ENCODE measurements at regions not wholly inside any gene's neighbourhood (a gene's known extent, or its start where the extent isn't known, plus 50 kb on each side); places are given as distances from the start of the nearest gene placed in this dataset.
"Not testable (repeated sequence)": the region's sequence is repeated elsewhere in the genome, so short reads cannot be mapped to it uniquely, and the experiment has no call there.

DNA sequence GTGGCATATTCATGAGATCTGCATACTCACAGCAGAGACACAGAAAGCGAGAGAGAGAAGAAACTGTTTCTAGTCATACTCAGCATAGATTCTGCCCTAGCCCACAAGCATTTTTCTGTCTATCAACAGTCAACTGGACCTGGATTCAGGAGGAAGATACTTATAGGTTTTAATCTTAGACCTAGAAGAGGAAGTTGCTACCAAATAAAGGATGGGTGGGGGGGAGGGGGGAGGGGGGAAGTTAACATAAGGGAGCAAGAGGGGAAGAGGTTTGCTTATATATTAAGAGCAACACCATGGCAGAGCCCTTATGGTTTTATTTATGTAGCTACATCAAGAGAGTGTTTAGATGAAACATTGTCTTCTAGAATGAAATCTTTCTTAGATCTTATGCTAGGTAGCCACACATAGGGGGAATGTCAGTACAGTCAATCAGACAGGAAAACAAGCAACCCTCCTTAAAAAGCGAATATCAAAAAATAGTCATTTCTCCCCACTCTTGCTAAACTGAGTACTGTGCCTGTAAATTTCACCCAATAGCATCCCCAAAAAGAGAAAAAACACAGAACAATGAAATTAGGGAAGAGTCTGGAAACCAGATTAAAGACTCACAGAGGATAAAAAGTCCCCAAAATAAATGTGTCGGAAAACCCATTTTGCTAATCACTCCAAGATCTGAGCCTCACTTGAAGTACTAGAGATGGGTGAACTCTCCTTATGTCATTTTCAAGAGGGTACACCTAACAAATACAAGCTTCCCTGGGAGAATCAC is 192.7 kb upstream of the NR4A3 start:
- no peak for DNase-seq (ENCODE audit: low read depth in 2 of 2)

DNA sequence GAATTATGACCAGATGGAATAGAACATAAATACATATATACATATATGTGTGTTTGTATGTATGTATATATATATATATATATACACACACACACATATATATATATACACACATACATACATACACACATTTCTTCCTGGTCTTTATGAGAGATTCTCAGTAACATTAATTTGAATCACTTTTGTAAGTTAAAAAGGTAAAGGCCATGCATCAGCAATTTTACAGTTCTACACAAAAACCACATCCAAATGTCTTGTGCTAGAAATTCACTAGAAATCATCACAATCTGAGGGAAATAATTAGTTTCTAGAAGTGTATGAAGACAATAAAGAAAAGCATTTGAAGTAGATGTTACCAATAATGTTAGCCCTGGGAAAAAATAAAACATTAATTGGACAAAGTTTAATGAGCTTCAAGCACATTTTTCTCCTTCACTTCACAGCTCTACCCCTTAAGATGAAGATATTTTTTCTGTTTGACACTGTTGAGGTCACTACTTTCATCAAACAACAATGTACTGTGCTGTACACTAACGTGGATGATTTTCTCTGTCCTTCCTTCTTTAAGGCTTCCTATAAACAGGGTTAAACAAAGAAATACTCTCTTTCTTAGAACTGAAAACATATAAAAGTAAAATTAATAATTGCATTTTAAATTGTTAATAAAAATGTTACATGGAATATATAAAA is 189.2 kb upstream of the NR4A3 start:
- no peak for DNase-seq (ENCODE audit: low read depth in 2 of 2)

DNA sequence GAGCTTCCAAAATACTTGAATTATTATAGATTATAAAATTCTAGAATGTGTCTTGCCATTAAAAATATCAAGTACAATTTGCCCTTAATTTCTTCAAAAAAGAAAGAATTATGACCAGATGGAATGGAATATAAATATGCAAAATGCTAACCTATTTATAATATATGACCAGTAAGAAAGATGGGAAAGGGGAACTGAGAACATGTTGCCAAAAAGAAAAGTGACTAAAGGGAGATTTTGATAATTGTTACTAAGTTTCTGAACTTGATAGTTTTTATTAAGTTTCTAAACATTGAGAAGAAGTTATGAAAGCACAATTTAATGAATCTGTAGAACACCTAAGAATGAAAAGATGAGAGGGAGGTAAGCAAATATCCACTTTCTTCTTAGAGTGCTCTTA is 188.4 kb upstream of the NR4A3 start:
- DNase-seq (ENCODE audit: low read depth in 2 of 2): no peak

DNA sequence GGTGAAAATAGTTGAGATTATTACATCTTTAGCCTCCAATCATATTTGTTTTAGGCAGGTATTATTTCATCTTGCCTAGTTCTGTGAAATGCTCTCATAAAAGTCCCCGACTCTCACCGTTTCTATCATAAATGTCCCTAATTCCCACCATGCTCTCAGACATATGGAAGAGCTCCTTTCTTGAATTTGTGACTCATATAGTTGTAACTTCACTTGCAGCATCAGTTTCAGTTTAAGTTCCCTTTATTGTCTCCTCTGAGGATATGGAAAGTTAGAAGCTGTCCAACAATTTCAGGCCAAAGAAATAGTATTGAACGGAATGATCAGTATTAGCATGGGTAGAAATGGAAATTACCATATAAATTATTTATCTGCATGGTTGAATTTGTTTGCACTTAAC is 187.5 kb upstream of the NR4A3 start:
- DNase-seq (ENCODE audit: low read depth in 2 of 2): no peak

DNA sequence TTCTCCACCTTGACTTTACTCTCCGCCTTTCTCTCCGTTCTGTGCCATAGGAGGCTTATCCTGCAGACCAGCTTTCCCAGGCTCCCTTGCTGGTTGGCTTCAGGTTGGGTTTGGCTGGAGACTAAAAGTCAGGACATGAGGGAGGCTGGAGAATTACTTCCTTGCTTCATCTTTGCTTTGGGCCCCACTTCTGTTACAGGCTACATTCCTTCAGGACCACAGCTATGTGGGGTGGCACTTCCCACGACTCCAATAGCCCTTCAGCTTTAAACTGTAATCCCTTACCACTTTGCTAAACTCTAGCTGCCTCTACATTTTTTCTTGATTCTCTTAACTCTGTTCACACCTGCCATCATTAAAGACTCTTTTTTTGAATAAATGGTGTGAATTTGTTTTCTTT is 186.7 kb upstream of the NR4A3 start:
- no peak for DNase-seq (ENCODE audit: low read depth in 2 of 2)

DNA sequence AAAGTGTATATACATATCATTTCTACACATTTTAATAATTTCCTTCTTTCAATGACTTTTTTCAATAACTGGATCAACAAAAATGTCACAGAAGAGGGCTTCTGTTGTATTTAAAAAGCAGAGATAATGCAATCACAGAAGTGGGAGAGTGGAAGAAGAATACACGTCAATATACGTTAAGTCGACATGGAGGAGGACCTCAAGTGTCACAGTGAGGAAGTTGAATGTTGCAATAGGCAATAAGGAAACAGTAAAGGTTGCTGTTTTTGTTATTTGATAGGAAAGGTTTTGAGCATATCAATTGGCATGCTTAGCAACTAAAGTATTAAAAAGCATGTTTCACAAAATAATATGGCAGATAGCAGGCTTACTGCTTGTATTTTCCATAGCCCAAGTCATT is 184.0 kb upstream of the NR4A3 start:
- no peak for DNase-seq (ENCODE audit: low read depth in 2 of 2)

DNA sequence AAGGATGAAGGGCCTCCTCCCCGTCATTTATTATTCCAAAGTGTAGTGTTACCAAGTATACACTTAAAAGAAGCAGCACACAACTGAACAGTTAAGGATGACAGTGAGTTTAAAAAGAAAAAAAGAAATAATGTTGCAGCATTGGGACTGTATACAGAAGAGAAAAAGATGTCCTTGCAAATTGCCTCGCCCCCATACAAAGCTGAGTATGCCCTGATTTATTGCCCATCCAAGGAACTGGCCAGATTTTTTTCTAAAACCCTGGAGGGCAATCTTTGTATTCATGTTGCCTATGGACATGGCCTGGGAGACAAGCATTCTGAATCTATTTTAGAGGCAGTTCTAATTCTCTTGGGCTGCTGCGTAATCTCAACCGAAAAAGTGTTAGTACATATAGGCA is 182.7 kb upstream of the NR4A3 start:
- DNase-seq (ENCODE audit: low read depth in 2 of 2): no peak

DNA sequence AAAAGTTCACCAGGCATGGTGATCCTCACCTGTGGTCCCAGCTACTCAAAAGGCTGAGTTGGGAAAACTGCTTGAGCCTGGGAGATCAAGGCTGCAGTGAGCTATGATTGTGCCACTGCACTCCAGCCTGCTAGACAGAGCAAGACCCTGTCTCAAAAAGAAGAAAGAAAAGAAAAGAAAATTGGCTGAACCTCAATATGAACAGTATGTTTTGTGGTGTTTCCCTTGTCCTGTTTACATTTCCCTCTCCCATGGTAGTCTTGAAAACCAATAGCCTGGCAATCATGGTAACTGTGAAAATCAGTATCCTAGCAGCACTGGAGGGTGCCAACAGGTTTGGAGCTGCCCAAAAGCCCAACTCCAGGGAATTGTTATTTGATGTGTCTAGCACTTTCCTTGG is 174.1 kb upstream of the NR4A3 start:
- no peak for DNase-seq (ENCODE audit: low read depth in 2 of 2)

DNA sequence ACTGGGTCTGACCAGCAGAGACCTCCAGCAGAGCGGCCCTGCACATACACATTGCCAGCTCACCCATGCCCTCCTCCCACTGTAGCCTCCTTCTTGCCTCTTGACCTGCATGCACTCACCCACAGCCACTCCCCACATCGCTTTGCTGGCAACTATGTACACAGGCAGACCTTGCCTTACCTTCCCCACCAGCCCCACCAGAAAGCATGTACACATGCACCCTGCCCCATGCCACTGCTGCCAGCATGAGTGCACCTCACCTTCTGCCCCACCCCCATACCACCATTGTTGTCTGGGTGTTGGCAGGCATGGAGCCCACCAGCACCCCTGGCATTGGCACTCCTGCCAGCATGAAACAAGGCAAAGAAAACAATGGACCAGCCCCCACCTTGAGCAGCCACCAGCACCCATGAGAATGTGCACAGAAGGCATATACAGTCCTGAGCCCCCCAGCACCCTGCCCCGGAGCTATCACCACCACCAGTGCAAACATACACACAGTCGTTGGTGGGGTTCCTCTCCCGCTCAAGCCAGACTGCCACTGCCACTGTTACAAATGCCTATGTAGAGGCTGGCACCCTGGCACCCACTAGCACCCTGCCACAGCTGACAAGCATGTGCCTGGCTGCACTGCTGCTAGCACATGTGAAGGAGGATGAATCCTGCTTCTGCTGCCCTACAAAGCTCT is 171.4 kb upstream of the NR4A3 start:
- DNase-seq (ENCODE audit: low read depth in 2 of 2): no peak

DNA sequence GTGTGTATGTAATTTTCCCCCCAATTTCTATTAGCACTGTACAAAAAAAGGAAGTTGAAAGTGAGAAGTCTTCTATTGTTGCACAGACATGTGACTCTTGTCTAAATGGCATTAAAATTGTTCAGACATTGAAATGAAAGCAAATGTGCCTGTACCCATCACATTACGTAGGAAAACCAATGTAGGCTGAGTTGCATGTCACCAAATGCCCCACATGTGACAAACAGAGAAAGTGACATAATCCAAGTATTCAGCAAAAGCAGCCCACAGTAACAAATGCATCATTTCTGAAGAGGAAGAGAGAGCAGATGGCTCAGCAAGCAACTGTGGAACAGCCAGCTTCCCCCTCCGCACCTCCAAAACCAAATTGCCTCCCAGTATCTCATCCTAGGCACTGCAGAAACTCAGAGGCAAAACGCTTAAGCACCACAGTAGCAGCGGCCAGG is 161.5 kb upstream of the NR4A3 start:
- no peak for DNase-seq (ENCODE audit: low read depth in 2 of 2)

DNA sequence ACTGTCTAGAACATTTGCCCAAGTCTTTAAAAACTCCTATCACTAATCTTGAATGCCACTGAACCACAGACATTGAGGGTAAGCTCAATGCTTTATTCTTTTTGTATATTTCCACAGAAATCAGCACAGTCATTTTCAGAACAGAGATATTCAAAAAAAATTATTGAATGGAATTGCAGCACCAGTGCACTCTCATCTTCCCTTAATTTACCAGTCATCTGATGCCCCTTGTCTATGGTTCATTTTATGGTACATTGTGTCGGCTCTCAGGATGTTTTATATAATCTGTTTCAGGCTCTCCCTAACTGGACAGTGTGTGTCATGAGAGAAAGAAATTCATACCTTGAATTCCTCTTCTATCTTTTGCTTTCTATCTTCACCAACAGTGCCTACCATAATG is 158.4 kb upstream of the NR4A3 start:
- no peak for DNase-seq (ENCODE audit: low read depth in 2 of 2)

DNA sequence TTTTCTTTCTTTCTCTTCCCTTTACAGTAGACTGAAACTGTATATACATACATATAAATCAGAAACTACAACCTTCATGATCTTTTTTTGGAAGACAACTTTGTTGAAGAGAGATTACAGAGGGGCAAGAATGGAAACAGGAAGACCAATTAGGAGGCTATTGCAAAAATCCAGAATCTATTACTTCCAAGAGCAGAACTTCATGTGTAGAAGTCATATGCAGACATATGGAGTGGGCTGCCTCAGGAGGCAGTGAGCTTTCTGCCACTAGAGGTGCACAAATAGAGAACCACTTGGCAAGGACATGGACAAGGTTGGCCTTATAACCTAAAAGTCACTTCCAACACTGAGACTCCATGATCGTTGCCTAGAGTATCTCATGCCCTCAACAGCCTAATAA is 157.8 kb upstream of the NR4A3 start:
- no peak for DNase-seq (ENCODE audit: low read depth in 2 of 2)

DNA sequence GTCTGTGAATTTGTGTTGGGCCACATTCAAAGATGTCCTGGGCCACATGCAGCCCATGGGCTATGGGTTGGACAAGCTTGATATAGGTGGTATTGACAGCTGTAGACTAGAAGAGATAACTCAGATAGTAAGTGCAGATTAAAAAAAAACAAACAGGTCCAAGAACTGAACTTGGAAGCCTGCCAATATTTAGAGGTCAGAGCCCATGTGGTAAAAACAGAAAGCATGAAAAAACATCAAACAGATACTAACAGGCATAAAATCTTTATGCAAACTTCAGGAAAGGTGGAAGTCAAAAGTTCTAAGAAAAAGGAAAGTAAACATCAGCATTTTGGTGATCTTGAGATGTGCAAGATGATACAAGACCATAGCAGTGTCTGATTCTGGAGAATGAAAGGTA is 155.1 kb upstream of the NR4A3 start:
- DNase-seq (ENCODE audit: low read depth in 2 of 2): no peak

DNA sequence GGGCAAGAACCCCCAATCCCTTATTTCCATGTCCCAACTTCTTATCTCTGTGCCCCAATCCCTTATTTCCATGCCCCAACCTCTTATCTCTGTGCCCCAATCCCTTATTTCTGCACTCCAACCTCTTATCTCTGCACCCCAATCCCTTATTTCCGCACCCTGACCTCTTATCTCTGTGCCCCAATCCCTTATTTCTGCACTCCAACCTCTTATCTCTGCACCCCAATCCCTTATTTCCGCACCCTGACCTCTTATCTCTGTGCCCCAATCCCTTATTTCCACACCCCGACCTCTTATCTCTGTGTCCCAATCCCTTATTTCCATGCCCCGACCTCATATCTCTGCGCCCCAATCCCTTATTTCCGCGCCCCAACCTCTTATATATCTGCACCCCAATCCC is 150.8 kb upstream of the NR4A3 start:
- DNase-seq (ENCODE audit: low read depth in 2 of 2): not testable (repeated sequence)

DNA sequence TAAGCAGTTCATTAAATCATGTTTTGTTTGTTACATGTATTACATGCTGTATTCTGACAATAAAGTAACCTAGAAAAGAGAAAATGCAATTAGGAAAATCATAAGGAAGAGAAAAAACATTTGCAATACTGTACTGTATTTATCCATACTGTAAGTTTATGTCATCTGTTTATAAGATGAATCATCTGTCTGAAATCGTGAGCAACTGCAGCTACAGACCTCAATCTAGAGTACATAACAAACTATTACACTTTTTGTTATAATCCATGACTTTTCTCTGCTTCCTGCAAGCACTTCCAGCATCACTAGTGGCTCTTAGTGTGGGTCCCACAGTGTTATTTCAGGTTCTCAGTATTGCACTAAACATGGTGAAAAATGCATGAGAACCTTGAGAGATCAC is 144.4 kb upstream of the NR4A3 start:
- DNase-seq (ENCODE audit: low read depth in 2 of 2): peak in 1 of 2 experiments; percentile 15

DNA sequence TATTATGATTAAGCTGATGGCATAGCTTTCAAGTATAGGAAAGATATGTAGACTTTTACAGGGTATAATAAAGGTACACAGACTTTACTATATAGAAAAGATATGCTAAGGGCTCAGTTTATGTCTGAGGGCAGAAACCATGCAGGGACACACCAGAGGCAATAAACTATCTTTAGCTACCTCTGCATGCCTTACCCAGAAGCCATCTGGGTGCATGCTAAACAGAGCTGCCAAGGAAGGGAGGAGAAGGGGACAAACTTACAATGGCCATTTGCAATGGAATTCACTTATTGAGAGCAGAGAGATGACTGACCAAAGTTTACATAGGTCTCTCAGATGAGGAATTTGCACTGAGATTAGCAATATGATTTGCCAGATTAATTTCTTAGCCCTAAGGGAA is 143.1 kb upstream of the NR4A3 start:
- no peak for DNase-seq (ENCODE audit: low read depth in 2 of 2)

DNA sequence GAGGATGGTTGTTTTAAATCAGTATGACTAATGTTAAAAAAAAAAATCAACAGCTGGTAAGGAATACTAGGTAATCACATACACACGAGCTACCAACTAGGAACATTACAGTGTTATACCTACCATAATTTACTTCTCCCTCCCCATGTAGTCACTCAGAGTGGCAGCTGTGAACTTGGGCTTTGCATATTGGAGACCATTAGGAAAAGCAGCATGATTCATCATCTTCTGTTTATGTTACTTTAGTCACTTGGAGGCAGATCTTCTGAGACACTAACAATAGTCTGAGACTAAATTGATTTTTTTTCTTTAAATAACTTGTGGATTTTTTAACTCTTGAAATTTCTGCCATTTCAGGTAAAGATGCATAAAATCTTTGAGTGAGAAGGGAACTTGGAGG is 141.5 kb upstream of the NR4A3 start:
- DNase-seq (ENCODE audit: low read depth in 2 of 2): peak in 1 of 2 experiments; percentile 13

DNA sequence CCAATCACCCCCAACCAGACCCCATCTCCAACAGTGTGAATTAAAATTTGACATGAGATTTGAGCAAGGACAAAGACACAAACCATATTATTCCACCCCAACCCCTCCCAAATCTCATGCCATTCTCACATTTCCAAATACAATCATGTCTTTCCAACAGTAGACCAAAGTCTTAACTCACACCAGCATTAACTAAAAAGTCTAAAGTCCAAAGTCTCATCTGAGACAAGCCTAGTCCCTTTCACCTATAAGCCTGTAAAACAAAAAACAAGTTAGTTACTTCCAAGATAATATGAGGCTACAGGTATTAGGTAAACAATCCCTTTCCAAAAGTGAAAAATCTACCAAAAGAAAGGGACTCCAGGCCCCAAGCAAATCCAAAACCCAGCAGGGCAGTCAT is 140.6 kb upstream of the NR4A3 start:
- no peak for DNase-seq (ENCODE audit: low read depth in 2 of 2)

DNA sequence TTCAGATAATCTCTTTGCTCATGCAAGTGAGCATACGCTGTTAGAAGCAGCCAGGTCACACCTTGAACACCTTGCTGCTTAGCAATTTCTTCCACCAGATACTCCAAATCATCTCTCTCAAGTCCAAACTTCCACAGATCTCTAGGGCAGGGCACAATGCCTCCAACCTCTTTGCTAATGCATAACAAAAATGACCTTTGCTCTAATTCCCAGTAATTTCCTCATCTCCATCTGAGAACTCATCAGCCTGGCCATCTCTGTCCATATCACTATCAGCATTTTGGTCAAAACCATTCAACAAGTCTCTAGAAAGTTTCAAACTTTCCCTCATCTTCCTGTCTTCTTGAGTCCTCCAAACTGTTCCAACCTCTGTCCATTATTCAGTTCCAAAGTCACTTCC is 139.3 kb upstream of the NR4A3 start:
- DNase-seq (ENCODE audit: low read depth in 2 of 2): no peak

DNA sequence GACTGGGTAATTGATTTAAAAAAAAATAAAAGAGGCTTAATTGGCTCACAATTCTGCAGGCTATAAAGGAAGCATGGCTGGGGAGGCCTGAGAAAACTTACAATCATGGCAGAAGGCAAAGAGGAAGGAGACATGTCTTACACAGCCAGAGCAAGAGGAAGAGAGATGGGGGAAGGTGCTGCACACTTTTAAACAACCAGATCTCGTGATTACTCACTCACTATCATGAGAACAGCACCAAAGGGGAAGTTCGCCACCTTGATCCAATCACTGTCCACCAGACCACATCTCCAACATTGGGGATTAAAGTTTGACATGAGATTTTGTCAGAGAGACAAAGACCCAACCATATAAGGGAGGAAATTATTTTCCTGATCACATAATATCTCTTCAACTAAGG is 138.8 kb upstream of the NR4A3 start:
- no peak for DNase-seq (ENCODE audit: low read depth in 2 of 2)

DNA sequence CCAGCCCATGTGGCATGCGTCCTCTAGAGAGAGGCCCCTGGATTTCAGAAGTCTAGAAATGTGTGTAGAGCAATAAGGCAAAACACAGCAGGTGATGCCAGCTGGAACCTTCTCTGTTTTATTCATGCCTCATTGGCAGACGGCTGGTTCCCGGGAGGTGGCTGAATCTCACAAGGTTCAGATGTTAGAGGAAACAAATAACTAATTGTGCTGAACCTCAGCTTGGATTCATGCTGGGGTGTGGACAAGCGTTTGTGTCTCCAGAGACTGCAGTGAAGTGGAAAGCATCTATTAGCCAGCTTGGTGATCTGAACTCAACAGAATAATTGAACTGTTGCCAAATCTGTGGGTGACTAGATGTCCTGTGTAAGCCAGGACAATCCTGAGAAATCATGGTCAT is 131.1 kb upstream of the NR4A3 start:
- no peak for DNase-seq (ENCODE audit: low read depth in 2 of 2)

DNA sequence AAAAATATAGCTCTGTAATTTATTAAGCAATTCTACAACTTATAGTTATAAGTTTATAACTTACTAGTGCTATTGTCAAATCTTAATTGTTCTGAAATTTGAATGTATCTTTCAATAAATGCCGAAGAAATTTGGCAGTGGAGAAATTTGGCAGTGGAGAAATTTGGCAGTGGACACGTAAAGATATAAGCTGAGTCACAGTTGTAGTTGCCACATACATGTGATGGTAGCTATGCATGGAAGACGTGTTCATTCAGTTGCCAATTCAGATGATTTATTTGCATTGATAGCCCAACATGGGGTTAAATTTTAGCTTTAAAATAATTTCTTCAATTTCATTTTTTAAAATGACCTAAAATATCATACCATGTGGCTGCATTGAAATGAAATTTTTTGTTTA is 127.8 kb upstream of the NR4A3 start:
- no peak for DNase-seq (ENCODE audit: low read depth in 2 of 2)

DNA sequence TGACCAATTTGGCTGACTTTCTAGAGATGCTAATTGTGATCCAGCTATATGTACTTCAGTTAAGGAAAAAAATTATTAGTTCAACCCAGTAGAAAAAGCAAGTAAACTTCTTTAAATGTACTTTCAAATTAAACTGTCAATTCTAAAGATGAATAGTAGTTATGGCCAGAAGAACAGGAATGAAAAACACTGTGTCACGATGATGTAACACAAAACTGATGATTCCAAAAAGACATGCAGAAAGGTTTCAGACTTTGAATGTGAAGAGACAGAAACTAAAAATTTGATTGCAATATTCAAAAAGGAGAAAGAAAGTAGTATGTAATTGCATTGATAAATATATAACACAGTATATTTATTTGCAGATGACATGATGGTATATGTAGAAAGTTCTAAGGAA is 127.3 kb upstream of the NR4A3 start:
- DNase-seq (ENCODE audit: low read depth in 2 of 2): no peak

Data from fibroblast of skin of left biceps (primary cell).